ENCODE measurements at regions not wholly inside any gene's neighbourhood (a gene's known extent, or its start where the extent isn't known, plus 50 kb on each side); places are given as distances from the start of the nearest gene placed in this dataset.

DNA sequence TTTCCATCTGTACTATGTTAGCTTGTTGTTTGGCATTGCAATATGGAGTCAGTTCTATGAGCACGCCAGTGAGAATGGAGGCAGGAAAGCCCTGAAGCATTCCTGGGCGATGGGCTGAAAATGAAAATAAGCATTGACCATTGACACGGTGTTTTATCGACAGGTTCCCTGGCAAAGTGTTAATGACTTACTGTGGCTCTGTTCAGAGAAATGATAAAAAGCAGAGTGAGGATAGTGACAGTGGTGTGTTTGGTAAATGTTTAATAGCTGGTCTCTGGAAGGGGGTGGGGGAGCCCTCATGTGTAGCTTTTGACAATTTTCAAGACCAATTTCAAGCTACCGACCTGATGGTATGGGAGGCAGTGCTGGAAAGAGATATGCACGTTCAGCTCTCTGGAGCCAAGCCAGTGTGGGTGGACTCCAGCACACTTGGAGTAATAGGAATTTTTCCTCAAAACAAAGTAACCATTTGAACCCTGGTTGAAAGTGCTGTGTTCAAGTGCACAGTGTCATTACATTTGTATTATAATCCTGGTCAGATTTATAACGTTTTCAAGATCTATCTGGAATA, 341.7 kb upstream of the ROBO2 start:
- no peak overlapping the region for H3K4me3 ChIP-seq (ENCODE audit: low read depth, low read length)
- no peak for DNase-seq (ENCODE audit: low read depth)

GRCh38 chr3:76699846-76700245, 340.1 kb upstream of the ROBO2 start:
- no peak overlapping the region for H3K4me3 ChIP-seq (ENCODE audit: low read depth, low read length)
- DNase-seq (ENCODE audit: low read depth) = no peak

DNA sequence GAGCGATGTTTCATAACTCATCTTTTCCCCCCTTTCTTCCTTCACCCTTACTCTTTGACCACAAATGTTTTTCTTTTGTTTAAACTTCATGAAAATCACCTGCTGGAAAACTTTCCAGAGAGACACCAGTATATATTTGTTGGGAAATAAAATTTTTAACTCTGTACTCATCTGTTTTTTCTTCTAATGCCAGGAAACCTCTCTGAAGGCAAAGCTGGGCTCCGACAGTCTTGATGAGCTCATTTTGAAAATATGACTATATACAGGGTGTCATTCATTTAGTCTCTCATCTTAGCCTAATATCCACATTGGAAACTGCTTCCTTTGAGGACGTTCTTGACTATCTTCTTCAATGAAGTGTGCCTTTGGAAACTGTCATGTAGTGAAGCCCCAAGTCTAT, 339.6 kb upstream of the ROBO2 start:
- no peak for DNase-seq (ENCODE audit: low read depth)
- no peak overlapping the region for H3K4me3 ChIP-seq (ENCODE audit: low read depth, low read length)

DNA sequence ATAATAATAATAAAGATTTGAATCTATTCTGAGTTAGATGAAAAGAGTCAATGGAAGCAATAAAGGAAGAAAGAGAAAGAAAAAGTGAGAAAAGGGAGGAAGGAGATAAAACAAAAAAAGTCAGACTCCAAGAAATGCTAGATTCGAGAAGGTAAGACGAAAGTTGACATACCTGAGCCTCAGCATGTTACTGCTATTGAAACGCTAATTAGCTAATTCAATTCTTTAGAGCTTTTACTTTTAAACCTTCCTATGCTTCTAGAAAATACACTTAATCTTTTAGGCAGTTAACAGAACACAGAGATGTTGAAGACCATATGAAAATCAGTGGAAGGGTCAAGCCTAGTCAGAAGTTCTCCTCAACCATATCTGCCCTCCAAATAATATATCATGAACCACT, 337.2 kb upstream of the ROBO2 start:
- H3K4me3 ChIP-seq (ENCODE audit: low read depth, low read length) = no peak overlapping the region
- no peak for DNase-seq (ENCODE audit: low read depth)

- no peak for DNase-seq (ENCODE audit: low read depth)
Measured at GRCh38 chr3:76715426-76715825, 324.5 kb upstream of the ROBO2 start.

GRCh38 chr3:76723366-76723765, 316.5 kb upstream of the ROBO2 start:
- H3K4me3 ChIP-seq (ENCODE audit: low read depth, low read length) = no peak overlapping the region
- DNase-seq (ENCODE audit: low read depth) = no peak

More at GRCh38 chr3:76715426-76715825, 324.5 kb upstream of the ROBO2 start:
- H3K4me3 ChIP-seq (ENCODE audit: low read depth, low read length) = no peak overlapping the region

- no peak for DNase-seq (ENCODE audit: low read depth)
- H3K4me3 ChIP-seq (ENCODE audit: low read depth, low read length) = no peak overlapping the region
Measured at GRCh38 chr3:76724075-76724474, 315.8 kb upstream of the ROBO2 start.

DNA sequence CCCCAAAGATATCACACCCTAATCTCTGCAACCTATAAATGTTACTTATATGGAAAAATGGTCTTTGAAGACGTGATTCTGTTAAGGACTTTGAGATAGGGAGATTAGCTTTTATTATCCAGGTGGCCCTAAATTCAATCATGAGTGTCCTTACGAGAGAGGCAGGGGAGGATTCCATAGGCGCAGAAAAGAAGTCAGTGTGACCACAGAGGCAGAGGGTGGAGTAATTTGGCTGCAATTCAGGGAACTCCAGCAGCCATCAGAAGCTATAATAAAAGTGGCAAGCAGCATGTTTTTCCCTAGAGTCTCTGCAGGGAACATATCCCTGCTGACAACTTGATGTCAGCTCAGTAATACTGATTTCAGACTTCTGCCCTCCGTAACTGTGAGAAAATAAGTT, 315.2 kb upstream of the ROBO2 start:
- DNase-seq (ENCODE audit: low read depth) = no peak

GRCh38 chr3:76726034-76726433, 313.9 kb upstream of the ROBO2 start:
- DNase-seq (ENCODE audit: low read depth) = no peak
- H3K4me3 ChIP-seq (ENCODE audit: low read depth, low read length) = no peak overlapping the region

More for the DNA sequence above, 315.2 kb upstream of the ROBO2 start:
- no peak overlapping the region for H3K4me3 ChIP-seq (ENCODE audit: low read depth, low read length)

DNA sequence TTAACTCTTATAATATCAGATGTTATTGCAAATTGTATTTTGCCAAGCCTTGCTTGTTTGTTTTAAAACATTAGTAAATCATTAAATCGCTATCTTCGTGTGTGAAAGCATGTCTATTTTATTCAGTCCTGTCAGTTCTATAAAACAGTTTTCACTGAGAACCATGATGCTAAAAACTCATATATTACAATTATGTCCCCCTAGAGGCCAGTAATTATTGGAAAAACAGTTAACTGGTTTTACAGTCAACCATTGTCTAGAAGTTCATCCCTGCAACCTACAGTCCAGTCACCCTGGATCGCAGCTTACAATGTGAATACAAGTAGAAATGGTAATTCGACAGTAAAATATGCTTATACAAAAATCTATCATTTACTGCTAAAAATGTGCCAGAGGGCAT, 311.5 kb upstream of the ROBO2 start:
- H3K4me3 ChIP-seq (ENCODE audit: low read depth, low read length) = no peak overlapping the region
- DNase-seq (ENCODE audit: low read depth) = no peak

DNA sequence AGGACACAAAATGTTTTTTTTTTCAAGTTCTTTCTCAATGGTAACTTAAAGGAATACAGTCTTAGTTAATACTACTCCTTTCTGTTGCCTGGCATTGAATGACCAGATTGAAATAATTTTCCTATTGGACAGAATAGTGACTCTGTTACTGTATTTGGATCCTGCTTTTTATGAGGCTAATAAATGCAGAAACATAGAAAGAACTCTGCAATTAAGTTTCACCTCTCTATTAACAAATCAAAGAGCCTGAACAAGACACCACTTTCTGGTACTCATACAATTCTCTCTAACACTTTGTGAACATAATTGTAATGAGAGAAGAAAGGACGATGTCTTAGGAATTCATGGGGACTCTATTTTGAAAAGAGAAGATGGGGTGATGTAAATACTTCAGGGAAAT, 308.4 kb upstream of the ROBO2 start:
- no peak overlapping the region for H3K4me3 ChIP-seq (ENCODE audit: low read depth, low read length)
- DNase-seq (ENCODE audit: low read depth) = no peak

- DNase-seq (ENCODE audit: low read depth) = no peak
- no peak overlapping the region for H3K4me3 ChIP-seq (ENCODE audit: low read depth, low read length)
Measured at GRCh38 chr3:76733073-76733759, 306.7 kb upstream of the ROBO2 start.

DNA sequence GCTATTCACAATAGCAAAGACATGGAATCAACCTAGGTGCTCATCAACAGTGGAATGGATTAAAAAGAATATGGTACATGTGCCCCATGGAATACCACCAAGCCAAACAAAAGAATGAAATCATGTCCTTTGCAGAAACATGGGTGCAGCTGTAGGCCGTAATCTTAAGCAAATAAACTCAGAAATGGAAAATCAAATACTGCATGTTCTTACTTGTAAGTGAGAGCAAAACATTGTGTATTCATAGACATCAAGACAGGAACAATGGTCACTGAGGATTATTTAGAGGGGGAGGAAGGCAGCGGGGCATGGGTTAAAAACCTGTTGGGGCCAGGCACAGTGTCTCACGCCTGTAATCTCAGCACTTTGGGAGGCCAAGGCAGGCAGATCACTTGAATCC, 304.7 kb upstream of the ROBO2 start:
- no peak for DNase-seq (ENCODE audit: low read depth)
- H3K4me3 ChIP-seq (ENCODE audit: low read depth, low read length) = no peak overlapping the region

GRCh38 chr3:76753599-76753998, 286.3 kb upstream of the ROBO2 start:
- no peak overlapping the region for H3K4me3 ChIP-seq (ENCODE audit: low read depth, low read length)
- DNase-seq (ENCODE audit: low read depth) = no peak

DNA sequence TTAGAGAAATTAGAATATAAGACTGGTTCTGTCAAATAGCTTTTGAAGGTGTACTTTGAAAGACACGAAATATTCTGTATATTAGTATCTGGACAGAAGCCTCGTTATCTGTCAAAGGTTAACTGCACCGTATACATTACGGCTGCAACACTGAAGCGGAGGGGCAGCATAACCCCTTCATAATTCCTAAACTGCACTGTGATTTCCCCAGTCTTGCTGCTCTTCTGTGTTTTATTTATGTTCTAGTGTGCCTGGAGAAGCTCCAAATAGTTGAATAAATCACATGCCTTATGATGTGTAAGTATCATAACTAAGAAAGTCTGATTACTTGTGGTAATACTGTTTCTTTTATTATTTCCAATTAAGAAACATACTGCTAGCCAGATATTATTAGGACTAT, 285.7 kb upstream of the ROBO2 start:
- no peak for DNase-seq (ENCODE audit: low read depth)
- H3K4me3 ChIP-seq (ENCODE audit: low read depth, low read length) = no peak overlapping the region

DNA sequence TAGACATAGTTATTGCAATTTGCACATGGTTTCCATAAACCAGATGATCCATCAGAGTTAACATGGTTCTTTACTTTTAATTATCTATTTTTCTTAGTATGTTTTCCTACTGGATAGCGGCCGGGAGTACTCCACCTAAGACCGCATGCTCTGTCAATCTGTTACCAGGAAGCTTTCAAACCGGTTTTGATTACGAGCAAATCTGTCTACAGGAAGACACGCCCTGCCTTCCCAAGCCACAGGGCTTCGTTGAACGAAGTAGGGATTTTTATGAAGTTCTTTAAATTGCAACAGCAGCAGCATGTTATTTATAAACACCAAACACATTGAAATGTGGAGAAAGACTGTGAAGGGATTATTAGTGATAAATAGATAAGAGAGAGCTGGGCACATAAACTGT, 283.3 kb upstream of the ROBO2 start:
- no peak for DNase-seq (ENCODE audit: low read depth)
- no peak overlapping the region for H3K4me3 ChIP-seq (ENCODE audit: low read depth, low read length)

DNA sequence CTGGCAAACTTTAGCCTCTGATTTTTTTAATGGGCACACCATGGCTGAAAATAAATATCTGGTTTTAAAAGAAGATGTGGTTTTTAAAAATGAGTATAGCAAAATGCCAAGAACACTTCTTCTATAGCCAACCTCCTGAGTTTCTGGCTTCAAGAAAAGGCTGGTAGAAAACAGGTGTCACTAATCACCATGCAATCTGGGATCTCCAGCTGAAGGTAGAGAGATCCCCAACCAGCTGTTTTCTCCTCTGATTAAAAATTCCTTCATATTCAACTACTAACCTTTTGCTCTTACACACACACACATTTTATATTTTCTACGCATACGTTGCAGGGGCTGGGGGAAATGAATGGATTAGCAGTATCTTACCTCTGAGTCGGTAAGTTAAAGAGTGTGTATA, 279.6 kb upstream of the ROBO2 start:
- no peak for DNase-seq (ENCODE audit: low read depth)
- H3K4me3 ChIP-seq (ENCODE audit: low read depth, low read length) = no peak overlapping the region

- DNase-seq (ENCODE audit: low read depth) = no peak
- no peak overlapping the region for H3K4me3 ChIP-seq (ENCODE audit: low read depth, low read length)
Measured at GRCh38 chr3:76765511-76765910, 274.4 kb upstream of the ROBO2 start.

GRCh38 chr3:76768912-76769311, 271.0 kb upstream of the ROBO2 start:
- no peak for DNase-seq (ENCODE audit: low read depth)
- H3K4me3 ChIP-seq (ENCODE audit: low read depth, low read length) = no peak overlapping the region

GRCh38 chr3:76776927-76777326, 263.0 kb upstream of the ROBO2 start:
- H3K4me3 ChIP-seq (ENCODE audit: low read depth, low read length) = no peak overlapping the region
- no peak for DNase-seq (ENCODE audit: low read depth)

DNA sequence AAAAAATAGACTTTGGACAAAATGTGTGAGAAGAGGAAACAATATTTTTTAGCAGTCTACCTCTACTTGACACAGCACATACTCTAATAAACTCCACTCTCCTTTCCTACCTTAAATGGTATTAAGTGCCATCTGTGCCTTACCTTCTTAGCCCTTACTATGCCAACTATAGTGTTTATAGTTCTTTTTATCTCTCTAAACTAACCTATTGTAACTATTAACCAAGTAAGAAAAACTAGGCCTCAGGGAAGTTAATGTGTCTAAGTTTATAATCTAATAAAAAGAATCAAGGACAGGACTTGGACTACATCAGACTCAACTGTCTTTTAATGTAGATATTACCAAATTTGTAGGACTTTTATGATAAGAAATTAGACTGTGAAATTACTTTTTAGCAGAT, 251.7 kb upstream of the ROBO2 start:
- no peak overlapping the region for H3K4me3 ChIP-seq (ENCODE audit: low read depth, low read length)
- no peak for DNase-seq (ENCODE audit: low read depth)

- H3K4me3 ChIP-seq (ENCODE audit: low read depth, low read length) = no peak overlapping the region
- DNase-seq (ENCODE audit: low read depth) = no peak
Measured at GRCh38 chr3:76789237-76789636, 250.7 kb upstream of the ROBO2 start.

Data from skeletal muscle cell (primary cell).